GM18505 (cell line): ENCODE measurements at regions not wholly inside any gene's neighbourhood (a gene's known extent, or its start where the extent isn't known, plus 50 kb on each side); places are given as distances from the start of the nearest gene placed in this dataset.
"Not testable (repeated sequence)": the region's sequence is repeated elsewhere in the genome, so short reads cannot be mapped to it uniquely, and the experiment has no call there.

Experiments used
- ATAC-seq: cut with Tn5 transposase; IDR thresholded peaks from one replicate; pipeline ENCODE4 v1.9.1; 2021; ENCODE audit not compliant: unreplicated experiment
- POLR2A ChIP-seq: IDR thresholded peaks from 4 replicates; pipeline ENCODE4 v1.6.1; 2011; ENCODE audit warnings: borderline replicate concordance; ENCODE audit not compliant: insufficient read depth, insufficient read length; ENCODE audit errors: extremely low read depth

DNA sequence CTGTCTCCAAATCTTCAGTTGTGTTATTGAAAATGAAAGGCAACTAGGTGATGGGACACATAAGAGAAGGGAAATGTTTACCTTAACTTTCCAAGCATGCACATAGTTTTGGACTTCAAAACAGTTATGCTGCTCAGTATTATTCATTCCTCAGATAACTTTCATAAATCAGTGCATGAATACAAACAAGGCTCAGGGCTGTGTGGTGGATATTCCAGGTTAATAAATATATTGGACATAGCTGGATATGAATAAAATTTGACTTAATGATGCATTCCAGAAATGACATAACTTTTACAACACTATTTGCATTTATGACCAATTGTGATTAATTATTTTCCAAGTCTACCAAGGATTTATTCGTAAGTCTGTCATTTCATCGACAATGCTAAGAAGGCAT, 301.2 kb upstream of the ZNF804A start:
- no peak for ATAC-seq
- no peak for TF ChIP-seq POLR2A

- no peak for TF ChIP-seq POLR2A
- ATAC-seq = no peak
Observed at GRCh38 chr2:184302506-184302905, 295.8 kb upstream of the ZNF804A start.

DNA sequence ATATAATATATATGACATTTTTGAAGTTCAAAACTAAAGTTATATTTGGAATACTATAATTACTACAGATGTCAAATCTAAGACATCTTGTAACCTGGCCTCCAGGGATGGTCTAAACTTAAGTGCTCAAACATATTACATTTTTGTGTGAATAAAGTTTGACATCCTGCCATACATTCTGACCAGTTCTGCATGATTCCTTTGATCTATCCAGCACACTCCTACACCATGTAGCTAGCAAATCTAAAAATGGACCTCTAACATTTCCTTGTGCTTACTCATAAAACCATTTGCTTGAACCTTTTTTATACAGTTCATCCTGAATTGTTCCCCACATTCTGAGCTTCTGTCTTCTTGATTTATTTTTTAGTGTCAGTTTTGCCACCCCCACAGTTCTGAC, 294.3 kb upstream of the ZNF804A start:
- TF ChIP-seq POLR2A = no peak
- no peak for ATAC-seq

DNA sequence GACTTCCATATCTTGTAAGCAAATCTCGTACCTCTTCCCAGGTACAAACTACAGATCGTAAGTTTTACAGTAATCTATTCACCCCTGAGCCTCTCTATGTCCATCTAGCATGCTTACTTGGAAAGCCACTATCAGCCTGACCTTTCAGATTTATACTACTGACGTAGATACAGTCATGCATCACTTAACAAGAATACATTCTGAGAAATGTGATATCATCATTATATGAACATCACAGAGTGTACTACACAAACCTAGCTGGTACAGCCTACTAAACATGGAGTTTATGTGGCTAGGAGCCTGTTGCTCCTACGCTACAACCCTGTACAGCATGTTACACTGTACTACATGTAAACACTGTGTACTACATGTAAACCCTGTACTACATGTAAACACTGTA, 293.2 kb upstream of the ZNF804A start:
- no peak for TF ChIP-seq POLR2A
- ATAC-seq = no peak

GRCh38 chr2:184308706-184309105, 289.6 kb upstream of the ZNF804A start:
- ATAC-seq = no peak
- no peak for TF ChIP-seq POLR2A

- TF ChIP-seq POLR2A = no peak
- no peak for ATAC-seq
Observed at GRCh38 chr2:184312970-184313369, 285.4 kb upstream of the ZNF804A start.

DNA sequence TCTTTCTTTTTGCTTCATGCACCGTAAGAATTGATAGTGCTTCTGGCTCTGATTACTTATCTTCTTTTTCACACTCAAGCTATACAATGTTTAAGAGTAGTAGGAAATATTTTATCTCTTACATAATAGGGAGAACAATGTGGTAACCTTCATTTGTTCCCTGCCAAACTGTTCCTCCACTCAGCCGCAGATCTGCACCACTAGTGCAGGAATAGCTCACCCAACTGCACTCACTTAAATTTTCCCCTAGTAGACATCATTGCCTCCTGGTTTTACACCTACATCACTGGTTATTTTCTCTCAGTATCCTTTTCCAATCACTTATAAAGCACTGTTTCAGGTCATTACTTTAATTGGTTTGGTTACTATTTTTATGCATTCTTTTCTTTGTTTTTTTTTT, 283.5 kb upstream of the ZNF804A start:
- no peak for TF ChIP-seq POLR2A
- no peak for ATAC-seq

DNA sequence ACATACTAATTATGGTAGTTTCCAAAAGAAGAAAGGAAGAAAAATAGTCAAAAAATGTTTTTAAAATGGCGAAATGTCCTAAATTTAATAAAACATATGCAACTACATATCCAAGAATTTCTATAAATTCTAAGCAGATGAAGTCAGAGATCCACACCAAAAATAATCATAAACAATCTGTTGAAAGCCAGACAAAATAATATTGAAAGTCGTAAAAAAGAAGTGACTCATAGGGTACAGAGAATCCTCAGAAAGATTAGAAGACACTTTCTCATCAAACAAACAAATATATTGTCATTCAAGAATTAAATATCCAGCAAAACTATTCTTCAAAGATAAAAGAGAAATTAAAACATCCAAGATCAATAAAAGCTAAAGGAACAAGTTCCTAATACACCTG, 281.4 kb upstream of the ZNF804A start:
- ATAC-seq = no peak
- no peak for TF ChIP-seq POLR2A

- TF ChIP-seq POLR2A = no peak
- ATAC-seq = no peak
Observed at GRCh38 chr2:184322615-184323014, 275.7 kb upstream of the ZNF804A start.

DNA sequence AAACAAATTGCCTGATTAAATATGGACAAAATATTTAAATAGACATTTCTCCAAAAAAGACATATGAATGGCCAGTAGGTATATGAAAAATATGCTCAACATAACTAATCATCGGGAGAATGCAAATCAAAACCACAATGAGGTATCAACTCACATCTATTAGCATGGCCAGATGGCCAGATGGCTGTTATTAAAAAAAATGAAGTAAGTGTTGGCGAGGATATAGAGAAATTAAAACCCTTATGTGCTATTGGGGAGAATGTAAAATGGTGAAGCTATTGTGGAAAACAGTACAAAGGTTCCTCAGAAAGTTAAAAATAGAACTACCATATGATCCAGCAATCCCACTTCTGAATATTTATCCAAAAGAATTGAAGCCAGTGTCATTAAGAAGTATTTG, 272.3 kb upstream of the ZNF804A start:
- ATAC-seq = no peak
- TF ChIP-seq POLR2A = no peak

DNA sequence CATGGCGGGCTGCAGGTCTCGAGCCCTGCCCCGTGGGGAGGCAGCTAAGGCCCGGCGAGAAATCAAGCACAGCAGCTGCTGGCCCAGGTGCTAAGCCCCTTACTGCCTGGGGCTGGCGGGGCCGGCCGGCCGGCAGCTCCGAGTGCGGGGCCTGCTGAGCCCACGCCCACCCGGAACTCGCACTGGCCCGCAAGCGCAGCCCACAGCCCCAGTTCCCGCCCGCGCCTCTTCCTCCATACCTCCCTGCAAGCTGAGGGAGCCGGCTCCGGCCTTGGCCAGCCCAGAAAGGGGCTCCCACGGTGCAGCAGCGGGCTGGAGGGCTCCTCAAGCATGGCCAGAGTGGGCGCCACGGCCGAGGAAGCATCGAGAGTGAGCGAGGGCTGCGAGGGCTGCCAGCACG, 270.5 kb upstream of the ZNF804A start:
- ATAC-seq = not testable (repeated sequence)

DNA sequence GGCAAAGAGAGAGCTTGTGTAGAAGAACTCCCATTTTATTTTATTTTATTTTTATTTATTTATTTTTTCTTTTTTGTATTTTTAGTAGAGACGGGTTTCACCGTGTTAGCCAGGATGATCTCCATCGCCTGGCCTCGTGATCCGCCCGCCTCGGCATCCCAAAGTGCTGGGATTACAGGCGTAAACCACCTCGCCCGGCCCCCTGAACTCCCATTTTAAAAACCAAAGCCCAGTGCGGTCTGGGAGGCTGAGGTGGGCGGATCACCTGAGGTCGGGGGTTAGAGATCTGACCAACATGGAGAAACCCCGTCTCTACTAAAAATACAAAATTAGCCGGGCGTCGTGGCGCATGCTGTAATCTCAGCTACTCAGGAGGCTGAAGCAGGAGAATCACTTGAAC, 267.8 kb upstream of the ZNF804A start:
- ATAC-seq = not testable (repeated sequence)

- no peak for ATAC-seq
- no peak for TF ChIP-seq POLR2A
Observed at GRCh38 chr2:184336688-184337087, 261.6 kb upstream of the ZNF804A start.

DNA sequence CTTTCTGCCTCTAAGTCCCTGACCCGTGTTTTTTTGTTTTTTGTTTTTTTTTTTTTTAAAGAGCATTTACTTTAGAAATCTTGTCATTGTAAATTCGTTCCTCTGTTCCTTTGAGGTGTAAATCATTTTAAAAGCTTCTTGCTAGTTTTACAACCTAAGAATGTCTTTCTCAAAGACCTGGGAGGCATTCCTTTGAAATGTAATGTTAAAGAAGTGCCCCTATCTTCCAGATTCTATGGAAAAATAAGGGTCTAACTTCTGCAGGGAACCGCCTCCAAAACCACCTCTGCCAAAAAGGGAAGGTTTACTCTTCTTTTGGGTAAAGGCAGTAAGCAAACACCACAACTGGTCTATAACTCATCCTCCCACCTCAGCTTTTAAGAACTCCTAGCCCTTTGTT, 259.6 kb upstream of the ZNF804A start:
- TF ChIP-seq POLR2A = no peak
- no peak for ATAC-seq

DNA sequence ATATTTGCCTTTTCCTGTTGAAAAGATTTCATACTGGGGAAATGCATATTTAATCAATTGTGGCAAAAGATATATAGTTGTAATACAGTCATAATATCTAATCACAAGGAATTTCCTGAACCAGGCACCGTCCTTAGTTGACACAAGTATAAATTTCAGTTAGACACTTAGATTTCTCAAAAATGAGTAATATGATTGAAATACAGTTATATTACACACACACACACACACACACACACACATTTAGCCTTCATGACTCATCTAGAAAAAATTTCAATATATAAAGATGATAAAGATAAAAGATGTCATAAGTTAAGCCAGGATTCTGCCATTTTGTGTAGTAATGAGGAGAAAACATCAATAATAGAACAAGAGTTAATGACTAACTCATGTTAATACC, 258.4 kb upstream of the ZNF804A start:
- no peak for TF ChIP-seq POLR2A
- ATAC-seq = no peak

DNA sequence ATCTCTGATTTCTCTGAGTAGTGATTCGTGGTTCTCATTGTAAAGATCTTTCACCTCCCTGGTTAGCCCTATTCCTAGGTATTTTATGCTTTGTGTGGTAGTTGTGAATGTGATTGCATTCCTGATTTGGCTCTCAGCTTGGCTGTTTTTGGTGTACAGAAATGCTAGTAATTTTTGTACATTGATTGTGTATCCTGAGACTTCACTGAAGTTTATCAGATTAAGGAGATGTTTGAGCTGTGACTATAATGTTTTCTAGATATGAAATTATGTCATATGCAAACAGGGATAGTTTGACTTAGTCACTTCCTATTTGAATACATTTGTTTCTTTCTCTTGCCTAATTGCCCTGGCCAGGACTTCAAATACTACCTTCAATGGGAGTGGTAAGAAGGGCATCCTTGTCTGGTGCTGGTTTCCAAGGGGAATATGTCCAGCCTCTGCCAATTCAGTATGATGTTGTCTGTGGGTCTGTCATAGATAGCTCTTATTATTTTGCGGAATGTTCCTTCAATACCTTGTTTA, 251.9 kb upstream of the ZNF804A start:
- no peak for TF ChIP-seq POLR2A
- ATAC-seq = no peak

DNA sequence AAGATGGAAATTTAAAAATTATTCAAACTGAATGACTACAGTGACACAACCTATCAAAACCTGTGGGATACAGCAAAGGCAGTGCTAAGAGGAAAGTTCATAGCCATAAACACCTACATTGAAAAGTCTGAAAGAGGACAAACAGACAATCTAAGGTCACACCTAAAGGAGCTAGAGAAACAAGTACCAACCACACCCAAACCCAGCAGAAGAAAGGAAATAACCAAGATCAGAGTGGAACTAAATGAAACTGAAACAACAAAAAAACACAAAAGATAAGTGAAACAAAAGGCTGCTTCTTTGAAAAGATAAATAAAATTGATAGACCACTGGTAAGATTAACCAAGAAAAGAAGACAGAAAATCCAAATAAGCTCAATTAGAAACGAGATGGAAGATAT, 247.2 kb upstream of the ZNF804A start:
- no peak for ATAC-seq
- TF ChIP-seq POLR2A = no peak

DNA sequence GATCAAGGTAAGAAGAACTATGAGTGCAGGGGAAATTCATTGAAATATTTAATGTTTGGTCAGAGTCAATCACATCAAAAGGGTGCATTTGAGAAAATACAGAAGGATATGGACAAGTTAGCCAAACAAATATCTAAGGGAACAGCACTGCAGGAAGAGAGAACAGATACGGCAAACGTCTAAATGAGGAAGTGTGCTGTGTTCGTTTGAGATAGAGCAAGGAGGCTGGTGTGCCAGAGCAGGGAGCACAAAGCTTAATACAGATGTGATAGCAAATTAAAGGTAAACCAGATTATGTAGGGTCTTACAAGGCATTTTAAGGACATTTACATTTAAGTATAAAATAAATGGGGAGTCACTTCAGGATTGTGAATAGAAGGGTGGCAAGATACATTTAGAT, 241.3 kb upstream of the ZNF804A start:
- no peak for ATAC-seq
- TF ChIP-seq POLR2A = no peak
